NCI-H1694 (cell line): ENCODE measurements at regions not wholly inside any gene's neighbourhood (a gene's known extent, or its start where the extent isn't known, plus 50 kb on each side); places are given as distances from the start of the nearest gene placed in this dataset.
"Not testable (repeated sequence)": the region's sequence is repeated elsewhere in the genome, so short reads cannot be mapped to it uniquely, and the experiment has no call there.

ENCODE experiments used
- DNase-seq: peaks from one replicate; lab custom pipeline; 2025; lab: John Stamatoyannopoulos, UW

GRCh38 chr7:46625032-46625431, 704.0 kb upstream of the IGFBP3 start:
- DNase-seq: no peak

- no peak for DNase-seq
Measured at GRCh38 chr7:46622251-46622650, 701.2 kb upstream of the IGFBP3 start.

GRCh38 chr7:46619723-46620310, 698.7 kb upstream of the IGFBP3 start:
- no peak for DNase-seq

GRCh38 chr7:46616636-46617035, 695.6 kb upstream of the IGFBP3 start:
- DNase-seq: no peak

- no peak for DNase-seq
Measured at GRCh38 chr7:46613551-46613950, 692.5 kb upstream of the IGFBP3 start.

GRCh38 chr7:46613116-46613515, 692.0 kb upstream of the IGFBP3 start:
- no peak for DNase-seq

GRCh38 chr7:46611508-46611907, 690.4 kb upstream of the IGFBP3 start:
- DNase-seq: no peak

GRCh38 chr7:46610746-46611145, 689.7 kb upstream of the IGFBP3 start:
- DNase-seq: no peak

GRCh38 chr7:46607176-46607575, 686.1 kb upstream of the IGFBP3 start:
- DNase-seq: no peak

- DNase-seq: no peak
Measured at GRCh38 chr7:46606761-46607160, 685.7 kb upstream of the IGFBP3 start.

- DNase-seq: no peak
Measured at GRCh38 chr7:46604241-46604661, 683.2 kb upstream of the IGFBP3 start.

GRCh38 chr7:46603780-46604179, 682.7 kb upstream of the IGFBP3 start:
- DNase-seq: no peak

- no peak for DNase-seq
Measured at GRCh38 chr7:46603296-46603752, 682.3 kb upstream of the IGFBP3 start.

- no peak for DNase-seq
Measured at GRCh38 chr7:46600340-46600739, 679.3 kb upstream of the IGFBP3 start.

- DNase-seq: not testable (repeated sequence)
Measured at GRCh38 chr7:46594831-46595230, 673.8 kb upstream of the IGFBP3 start.

GRCh38 chr7:46590918-46591905, 670.1 kb upstream of the IGFBP3 start:
- not testable (repeated sequence) for DNase-seq

GRCh38 chr7:46589286-46589685, 668.2 kb upstream of the IGFBP3 start:
- no peak for DNase-seq

GRCh38 chr7:46586406-46586805, 665.3 kb upstream of the IGFBP3 start:
- DNase-seq: no peak

- no peak for DNase-seq
Measured at GRCh38 chr7:46583656-46584055, 662.6 kb upstream of the IGFBP3 start.

- no peak for DNase-seq
Measured at GRCh38 chr7:46581268-46581667, 660.2 kb upstream of the IGFBP3 start.

- no peak for DNase-seq
Measured at GRCh38 chr7:46580766-46581165, 659.7 kb upstream of the IGFBP3 start.

GRCh38 chr7:46577394-46577793, 656.3 kb upstream of the IGFBP3 start:
- no peak for DNase-seq

- no peak for DNase-seq
Measured at GRCh38 chr7:46576950-46577349, 655.9 kb upstream of the IGFBP3 start.
